KG1 (cell line): ENCODE measurements at regions not wholly inside any gene's neighbourhood (a gene's known extent, or its start where the extent isn't known, plus 50 kb on each side); places are given as distances from the start of the nearest gene placed in this dataset.

Source experiments
- DNase-seq: peaks from one replicate; lab custom pipeline; 2025; lab: John Stamatoyannopoulos, UW

GRCh38 chr10:90326498-90327267, 531.2 kb downstream of the HTR7 start:
- no peak for DNase-seq

- no peak for DNase-seq
Measured at GRCh38 chr10:90327611-90328010, 530.2 kb downstream of the HTR7 start.

- no peak for DNase-seq
Measured at GRCh38 chr10:90328459-90328858, 529.4 kb downstream of the HTR7 start.

- no peak for DNase-seq
Measured at GRCh38 chr10:90328896-90329295, 528.9 kb downstream of the HTR7 start.

- DNase-seq: no peak
Measured at GRCh38 chr10:90337316-90337715, 520.5 kb downstream of the HTR7 start.

GRCh38 chr10:90342480-90342879, 515.4 kb downstream of the HTR7 start:
- no peak for DNase-seq

GRCh38 chr10:90344226-90344625, 513.6 kb downstream of the HTR7 start:
- no peak for DNase-seq

- DNase-seq: no peak
Measured at GRCh38 chr10:90347239-90347638, 510.6 kb downstream of the HTR7 start.

- DNase-seq: no peak
Measured at GRCh38 chr10:90350122-90350521, 507.7 kb downstream of the HTR7 start.

GRCh38 chr10:90352288-90352687, 505.6 kb downstream of the HTR7 start:
- no peak for DNase-seq

GRCh38 chr10:90354914-90355313, 502.9 kb downstream of the HTR7 start:
- no peak for DNase-seq

- DNase-seq: no peak
Measured at GRCh38 chr10:90363799-90364483, 493.9 kb downstream of the HTR7 start.

GRCh38 chr10:90372451-90372850, 485.4 kb downstream of the HTR7 start:
- DNase-seq: no peak

GRCh38 chr10:90373911-90374310, 483.9 kb downstream of the HTR7 start:
- no peak for DNase-seq

GRCh38 chr10:90378524-90379076, 479.2 kb downstream of the HTR7 start:
- DNase-seq: no peak

- no peak for DNase-seq
Measured at GRCh38 chr10:90381468-90381867, 476.4 kb downstream of the HTR7 start.

- DNase-seq: no peak
Measured at GRCh38 chr10:90389876-90390275, 468.0 kb downstream of the HTR7 start.

- DNase-seq: no peak
Measured at GRCh38 chr10:90394311-90394710, 463.5 kb downstream of the HTR7 start.

GRCh38 chr10:90396721-90397120, 461.1 kb downstream of the HTR7 start:
- no peak for DNase-seq

GRCh38 chr10:90398566-90398965, 459.3 kb downstream of the HTR7 start:
- no peak for DNase-seq

GRCh38 chr10:90399782-90400181, 458.1 kb downstream of the HTR7 start:
- no peak for DNase-seq

- no peak for DNase-seq
Measured at GRCh38 chr10:90403211-90404000, 454.4 kb downstream of the HTR7 start.

GRCh38 chr10:90407131-90407530, 450.7 kb downstream of the HTR7 start:
- DNase-seq: no peak
